Osteocyte (in vitro differentiated cells): ENCODE measurements at regions not wholly inside any gene's neighbourhood (a gene's known extent, or its start where the extent isn't known, plus 50 kb on each side); places are given as distances from the start of the nearest gene placed in this dataset.

Source experiments
- DNase-seq: peaks from one replicate; pipeline ENCODE4 v3.0.0; 2021; ENCODE audit warnings: mixed read lengths; ENCODE audit not compliant: unreplicated experiment; ENCODE audit errors: extremely low spot score
- H3K27ac Mint-ChIP-seq: one replicate; pipeline ENCODE4 v1.8.0; 2021; ENCODE audit warnings: mild to moderate bottlenecking, mixed read lengths; ENCODE audit not compliant: unreplicated experiment
- H3K27me3 Mint-ChIP-seq: one replicate; pipeline ENCODE4 v1.8.0; 2021; ENCODE audit warnings: mixed read lengths; ENCODE audit not compliant: unreplicated experiment
- H3K36me3 Mint-ChIP-seq: one replicate; pipeline ENCODE4 v1.8.0; 2021; ENCODE audit warnings: mixed read lengths; ENCODE audit not compliant: unreplicated experiment
- H3K4me1 Mint-ChIP-seq: one replicate; pipeline ENCODE4 v1.8.0; 2021; ENCODE audit warnings: mixed read lengths; ENCODE audit not compliant: unreplicated experiment
- H3K4me3 Mint-ChIP-seq: one replicate; pipeline ENCODE4 v1.8.0; 2021; ENCODE audit warnings: mild to moderate bottlenecking, moderate library complexity, mixed read lengths; ENCODE audit not compliant: unreplicated experiment
- H3K9me3 Mint-ChIP-seq: one replicate; pipeline ENCODE4 v1.8.0; 2021; ENCODE audit warnings: mixed read lengths; ENCODE audit not compliant: unreplicated experiment
- TF ChIP-seq, protein P1 (sequence below): fragments of 200-600 bp; sonication (generic); IDR thresholded peaks from 2 replicates; pipeline ENCODE4 v1.5.0; 2021; ENCODE audit warnings: antibody characterized with exemption, mild to moderate bottlenecking, moderate library complexity

DNA sequence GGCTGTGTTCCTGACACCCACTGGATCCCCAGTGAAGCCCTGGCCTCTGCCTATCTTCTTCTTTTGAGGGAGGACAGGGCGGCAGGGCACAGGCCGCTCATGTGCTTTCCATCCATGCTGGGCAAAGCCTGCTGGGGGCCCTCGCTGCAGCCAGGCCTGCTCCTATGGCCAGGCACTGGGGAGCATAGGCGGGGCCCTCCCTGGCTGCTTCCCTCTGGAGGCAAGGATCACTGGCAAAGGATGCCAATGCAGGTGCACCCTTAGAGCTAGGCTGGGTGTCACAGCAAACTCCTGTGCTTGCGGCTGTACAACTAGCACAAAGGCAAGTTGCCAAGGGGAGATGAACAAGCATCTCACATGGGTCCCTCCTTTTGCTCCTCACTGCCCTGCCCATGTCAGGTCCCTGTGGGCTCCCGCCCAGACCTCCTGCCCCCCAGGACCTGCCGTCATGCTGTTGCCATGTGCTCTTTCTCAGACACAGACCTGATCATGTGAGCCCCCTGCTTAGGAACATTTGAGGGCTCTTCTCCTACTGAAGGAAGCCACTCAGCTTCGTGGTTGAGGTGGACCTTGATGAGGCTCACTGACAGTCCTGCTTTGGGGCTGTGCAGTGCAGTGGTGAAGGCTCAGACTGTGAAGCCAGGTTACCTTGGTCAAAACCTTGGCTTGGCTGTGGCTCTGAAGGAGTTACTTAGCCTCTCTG, 393.6 kb downstream of the PTPRU start:
- Mint-ChIP-seq H3K4me3 (no peak overlapping the region), H3K4me1 (peaks cover 22% of the 10 kb centered on the region), H3K27ac (no peak overlapping the region), H3K36me3 (no peaks in the 10 kb centered on the region), H3K27me3 (no peaks in the 10 kb centered on the region), H3K9me3 (no peaks in the 10 kb centered on the region)
- TF ChIP-seq, protein P1, sequence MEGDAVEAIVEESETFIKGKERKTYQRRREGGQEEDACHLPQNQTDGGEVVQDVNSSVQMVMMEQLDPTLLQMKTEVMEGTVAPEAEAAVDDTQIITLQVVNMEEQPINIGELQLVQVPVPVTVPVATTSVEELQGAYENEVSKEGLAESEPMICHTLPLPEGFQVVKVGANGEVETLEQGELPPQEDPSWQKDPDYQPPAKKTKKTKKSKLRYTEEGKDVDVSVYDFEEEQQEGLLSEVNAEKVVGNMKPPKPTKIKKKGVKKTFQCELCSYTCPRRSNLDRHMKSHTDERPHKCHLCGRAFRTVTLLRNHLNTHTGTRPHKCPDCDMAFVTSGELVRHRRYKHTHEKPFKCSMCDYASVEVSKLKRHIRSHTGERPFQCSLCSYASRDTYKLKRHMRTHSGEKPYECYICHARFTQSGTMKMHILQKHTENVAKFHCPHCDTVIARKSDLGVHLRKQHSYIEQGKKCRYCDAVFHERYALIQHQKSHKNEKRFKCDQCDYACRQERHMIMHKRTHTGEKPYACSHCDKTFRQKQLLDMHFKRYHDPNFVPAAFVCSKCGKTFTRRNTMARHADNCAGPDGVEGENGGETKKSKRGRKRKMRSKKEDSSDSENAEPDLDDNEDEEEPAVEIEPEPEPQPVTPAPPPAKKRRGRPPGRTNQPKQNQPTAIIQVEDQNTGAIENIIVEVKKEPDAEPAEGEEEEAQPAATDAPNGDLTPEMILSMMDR, result no peak
- peak; percentile 74 for DNase-seq

DNA sequence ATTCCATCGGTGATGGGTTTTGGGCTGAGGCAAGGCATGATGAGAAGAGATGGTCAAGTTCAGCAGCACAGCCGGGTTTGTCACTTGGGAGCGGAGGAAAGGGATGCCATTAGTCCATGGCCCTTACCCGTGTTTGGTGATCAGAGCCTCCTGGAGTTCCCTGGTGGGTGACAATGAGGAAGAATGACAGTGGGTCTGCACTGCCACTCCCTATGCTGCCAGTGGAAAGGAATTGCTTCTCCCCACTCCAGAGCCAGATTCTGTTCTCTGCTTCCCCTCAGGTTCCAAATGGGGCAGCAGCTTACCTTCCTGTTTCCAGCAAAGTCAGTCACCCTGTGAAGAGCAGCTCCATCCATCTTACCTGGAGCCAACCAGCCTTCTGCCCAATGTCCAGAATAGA, 393.1 kb downstream of the PTPRU start:
- TF ChIP-seq, protein P1, result no peak
- no peaks in the 10 kb centered on the region for H3K27me3 Mint-ChIP-seq
- no peak overlapping the region for H3K27ac Mint-ChIP-seq
- DNase-seq, result peak; percentile 60
- no peaks in the 10 kb centered on the region for H3K9me3 Mint-ChIP-seq
- H3K4me3 Mint-ChIP-seq, result no peak overlapping the region
- no peaks in the 10 kb centered on the region for H3K36me3 Mint-ChIP-seq
- H3K4me1 Mint-ChIP-seq, result peaks cover 22% of the 10 kb centered on the region

DNA sequence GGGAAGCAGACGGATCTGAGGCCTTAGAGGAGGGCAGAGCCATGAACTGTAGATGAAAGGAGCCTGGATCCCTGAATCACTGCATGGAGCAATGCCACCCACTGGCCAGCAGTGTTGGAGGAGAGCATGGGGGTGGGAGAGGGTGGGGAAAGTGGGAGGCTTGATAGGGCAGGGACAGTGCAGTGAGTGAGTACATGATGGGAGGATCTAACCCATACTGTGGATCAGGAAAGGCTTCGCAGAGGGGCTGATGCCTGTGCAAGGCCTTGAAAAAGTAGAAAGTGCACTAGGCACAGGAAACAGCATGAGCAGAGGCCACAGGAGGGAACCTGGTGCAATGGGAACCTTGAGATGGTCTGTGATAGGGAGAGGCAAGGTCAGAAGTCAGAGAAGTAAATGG, 391.9 kb downstream of the PTPRU start:
- Mint-ChIP-seq H3K4me1 (peaks cover 13% of the 10 kb centered on the region), H3K9me3 (no peaks in the 10 kb centered on the region), H3K27ac (no peak overlapping the region), H3K36me3 (no peaks in the 10 kb centered on the region), H3K4me3 (no peak overlapping the region), H3K27me3 (no peaks in the 10 kb centered on the region)
- TF ChIP-seq, protein P1, result no peak
- peak; percentile 30 for DNase-seq

DNA sequence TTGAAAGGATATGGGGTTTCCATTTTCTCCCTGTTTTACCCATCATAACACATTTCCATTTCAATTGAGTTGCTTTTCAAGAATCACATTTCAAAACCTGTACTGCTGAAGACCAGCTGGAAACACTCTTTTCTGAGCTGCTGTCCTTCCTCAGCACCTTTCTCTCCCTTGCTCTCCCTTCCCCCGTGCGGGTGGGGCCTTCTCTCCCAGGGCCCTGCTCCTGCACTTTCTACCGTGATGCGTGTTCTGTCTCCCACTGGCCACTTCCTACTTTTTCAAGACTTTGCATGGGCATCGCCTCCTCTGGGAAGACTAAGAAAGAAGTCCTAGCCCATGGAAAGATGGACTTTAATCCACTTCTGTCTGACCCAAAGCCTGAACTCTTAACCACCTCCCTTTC, 390.4 kb downstream of the PTPRU start:
- peak; percentile 67 for DNase-seq
- Mint-ChIP-seq H3K27me3 (peaks cover 5% of the 10 kb centered on the region), H3K4me3 (no peak overlapping the region), H3K27ac (no peak overlapping the region), H3K4me1 (peaks cover 5% of the 10 kb centered on the region), H3K36me3 (no peaks in the 10 kb centered on the region), H3K9me3 (no peaks in the 10 kb centered on the region)
- TF ChIP-seq, protein P1, result no peak

DNA sequence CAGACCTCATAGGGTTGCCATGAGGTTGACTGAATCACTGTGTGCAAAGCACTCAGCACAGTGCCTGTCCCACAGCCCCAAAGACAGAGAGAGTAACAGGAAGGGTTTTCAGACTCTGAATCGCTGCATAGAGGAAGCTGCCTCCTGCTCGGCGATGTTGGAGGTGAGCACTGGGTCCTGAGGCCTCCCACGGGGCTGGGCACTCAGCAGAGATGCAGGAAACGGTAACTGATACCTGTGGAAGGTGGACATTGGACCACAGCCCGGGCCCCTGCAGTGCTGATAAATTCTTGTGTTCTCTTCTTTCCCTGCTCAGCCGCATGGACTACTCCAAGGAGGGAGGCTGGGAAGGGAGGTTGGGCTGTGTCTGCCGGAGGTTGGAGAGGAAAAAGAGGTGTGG, 389.7 kb downstream of the PTPRU start:
- Mint-ChIP-seq H3K9me3 (no peaks in the 10 kb centered on the region), H3K4me1 (peaks cover under 1% of the 10 kb centered on the region), H3K4me3 (no peak overlapping the region), H3K27me3 (peaks cover 8% of the 10 kb centered on the region), H3K27ac (no peak overlapping the region), H3K36me3 (no peaks in the 10 kb centered on the region)
- TF ChIP-seq, protein P1, result no peak
- peak; percentile 68 for DNase-seq
